H7 (cell line): ENCODE measurements at regions not wholly inside any gene's neighbourhood (a gene's known extent, or its start where the extent isn't known, plus 50 kb on each side); places are given as distances from the start of the nearest gene placed in this dataset.

Source experiments
- DNase-seq: peaks from one replicate; pipeline ENCODE4 v3.0.0; 2012
- H3K27me3 ChIP-seq: 2 replicates; pipeline ENCODE4 v1.6.0; 2011; ENCODE audit warnings: mild to moderate bottlenecking, low read length; ENCODE audit not compliant: control insufficient read depth, insufficient read depth
- H3K36me3 ChIP-seq: replicated peaks from 2 replicates; pipeline ENCODE4 v1.5.1; 2011; ENCODE audit warnings: low read length; ENCODE audit not compliant: control insufficient read depth, insufficient read depth
- H3K4me3 ChIP-seq: 2 replicates; pipeline ENCODE4 v1.5.1; 2011; ENCODE audit warnings: low read depth, mild to moderate bottlenecking, control low read depth, low read length, moderate library complexity; ENCODE audit not compliant: insufficient read depth

- H3K36me3 ChIP-seq, result no peaks in the 10 kb centered on the region
- no peaks in the 10 kb centered on the region for H3K27me3 ChIP-seq
- H3K4me3 ChIP-seq, result no peak overlapping the region
- DNase-seq, result no peak
These were observed 376.8 kb upstream of the ALCAM start for GRCh38 chr3:104989878-104990277.

GRCh38 chr3:104990758-104991157 is 376.0 kb upstream of the ALCAM start:
- DNase-seq, result no peak
- no peaks in the 10 kb centered on the region for H3K27me3 ChIP-seq
- H3K4me3 ChIP-seq, result no peak overlapping the region
- no peaks in the 10 kb centered on the region for H3K36me3 ChIP-seq

GRCh38 chr3:104992676-104993075 is 374.0 kb upstream of the ALCAM start:
- H3K27me3 ChIP-seq, result no peaks in the 10 kb centered on the region
- DNase-seq, result no peak
- H3K36me3 ChIP-seq, result no peaks in the 10 kb centered on the region
- H3K4me3 ChIP-seq, result no peak overlapping the region

GRCh38 chr3:105006164-105006563 is 360.5 kb upstream of the ALCAM start:
- no peak overlapping the region for H3K4me3 ChIP-seq
- no peaks in the 10 kb centered on the region for H3K27me3 ChIP-seq
- no peak for DNase-seq
- H3K36me3 ChIP-seq, result no peaks in the 10 kb centered on the region

GRCh38 chr3:105013657-105014056 is 353.1 kb upstream of the ALCAM start:
- Histone ChIP-seq H3K27me3 (no peaks in the 10 kb centered on the region), H3K4me3 (no peak overlapping the region), H3K36me3 (no peaks in the 10 kb centered on the region)
- DNase-seq, result no peak

- H3K36me3 ChIP-seq, result no peaks in the 10 kb centered on the region
- no peak for DNase-seq
These were observed 352.1 kb upstream of the ALCAM start for GRCh38 chr3:105014631-105015030.

GRCh38 chr3:105022813-105023212 is 343.9 kb upstream of the ALCAM start:
- Histone ChIP-seq H3K4me3 (no peak overlapping the region), H3K27me3 (no peaks in the 10 kb centered on the region), H3K36me3 (no peaks in the 10 kb centered on the region)
- no peak for DNase-seq

More at GRCh38 chr3:105014631-105015030, 352.1 kb upstream of the ALCAM start:
- Histone ChIP-seq H3K4me3 (no peak overlapping the region), H3K27me3 (no peaks in the 10 kb centered on the region)

- Histone ChIP-seq H3K27me3 (no peaks in the 10 kb centered on the region), H3K4me3 (no peak overlapping the region), H3K36me3 (no peaks in the 10 kb centered on the region)
- no peak for DNase-seq
These were observed 336.5 kb upstream of the ALCAM start for GRCh38 chr3:105030211-105030610.

- Histone ChIP-seq H3K36me3 (no peaks in the 10 kb centered on the region), H3K4me3 (no peak overlapping the region), H3K27me3 (no peaks in the 10 kb centered on the region)
- no peak for DNase-seq
These were observed 334.2 kb upstream of the ALCAM start for GRCh38 chr3:105032541-105032940.

GRCh38 chr3:105033081-105033480 is 333.6 kb upstream of the ALCAM start:
- Histone ChIP-seq H3K4me3 (no peak overlapping the region), H3K36me3 (no peaks in the 10 kb centered on the region), H3K27me3 (no peaks in the 10 kb centered on the region)
- DNase-seq, result no peak

- H3K27me3 ChIP-seq, result no peaks in the 10 kb centered on the region
- H3K36me3 ChIP-seq, result no peaks in the 10 kb centered on the region
- H3K4me3 ChIP-seq, result no peak overlapping the region
- DNase-seq, result no peak
These were observed 327.7 kb upstream of the ALCAM start for GRCh38 chr3:105039004-105039403.

GRCh38 chr3:105040026-105040622 is 326.6 kb upstream of the ALCAM start:
- no peak overlapping the region for H3K4me3 ChIP-seq
- no peak for DNase-seq
- H3K27me3 ChIP-seq, result no peaks in the 10 kb centered on the region
- H3K36me3 ChIP-seq, result no peaks in the 10 kb centered on the region

- no peaks in the 10 kb centered on the region for H3K36me3 ChIP-seq
- no peak overlapping the region for H3K4me3 ChIP-seq
- no peaks in the 10 kb centered on the region for H3K27me3 ChIP-seq
- DNase-seq, result no peak
These were observed 324.1 kb upstream of the ALCAM start for GRCh38 chr3:105042586-105042985.

GRCh38 chr3:105051111-105051510 is 315.6 kb upstream of the ALCAM start:
- no peaks in the 10 kb centered on the region for H3K36me3 ChIP-seq
- H3K4me3 ChIP-seq, result no peak overlapping the region
- DNase-seq, result no peak
- H3K27me3 ChIP-seq, result no peaks in the 10 kb centered on the region

- no peaks in the 10 kb centered on the region for H3K27me3 ChIP-seq
- H3K4me3 ChIP-seq, result no peak overlapping the region
- DNase-seq, result no peak
- H3K36me3 ChIP-seq, result no peaks in the 10 kb centered on the region
These were observed 314.7 kb upstream of the ALCAM start for GRCh38 chr3:105051972-105052371.

- no peaks in the 10 kb centered on the region for H3K36me3 ChIP-seq
- no peak overlapping the region for H3K4me3 ChIP-seq
- no peak for DNase-seq
- H3K27me3 ChIP-seq, result no peaks in the 10 kb centered on the region; the same call in 1 of the 2 replicates
These were observed 303.9 kb upstream of the ALCAM start for GRCh38 chr3:105062853-105063252.
